ENCODE measurements at regions not wholly inside any gene's neighbourhood (a gene's known extent, or its start where the extent isn't known, plus 50 kb on each side); places are given as distances from the start of the nearest gene placed in this dataset.

DNA sequence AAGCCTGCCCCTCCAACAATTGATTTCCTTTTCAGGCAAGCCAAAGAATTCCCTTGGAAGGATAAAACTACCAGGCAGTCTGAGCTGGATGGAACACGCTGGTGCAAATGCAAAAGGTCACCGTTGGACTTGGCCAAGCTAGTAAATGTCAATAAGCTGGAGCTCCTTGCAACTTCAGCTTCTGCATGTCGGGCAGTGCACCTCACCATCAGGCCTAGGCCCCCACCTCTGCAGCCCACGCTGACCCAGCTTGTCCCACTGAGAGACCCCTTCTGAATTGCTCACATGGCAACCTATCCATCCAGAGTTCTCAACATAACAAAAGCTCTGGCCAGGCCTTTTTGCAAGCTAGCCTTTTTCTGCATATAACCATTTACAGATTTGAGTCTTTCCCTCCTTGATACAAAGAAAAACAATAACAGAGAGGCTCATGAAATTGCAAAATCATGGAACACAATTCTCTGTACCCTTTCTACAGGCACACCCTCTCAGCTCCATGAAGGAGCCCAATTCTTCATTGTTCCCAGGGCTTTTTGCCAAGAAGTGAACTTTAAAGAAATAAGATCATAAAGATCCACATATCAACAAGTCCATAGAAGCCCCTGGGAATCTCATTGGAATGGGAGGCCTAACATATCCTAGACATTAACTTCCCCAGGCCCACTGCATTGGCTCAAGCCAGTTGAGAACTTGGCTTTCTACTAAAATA is 123.9 kb upstream of the SLIT3 start:
- TF ChIP-seq, protein P1, sequence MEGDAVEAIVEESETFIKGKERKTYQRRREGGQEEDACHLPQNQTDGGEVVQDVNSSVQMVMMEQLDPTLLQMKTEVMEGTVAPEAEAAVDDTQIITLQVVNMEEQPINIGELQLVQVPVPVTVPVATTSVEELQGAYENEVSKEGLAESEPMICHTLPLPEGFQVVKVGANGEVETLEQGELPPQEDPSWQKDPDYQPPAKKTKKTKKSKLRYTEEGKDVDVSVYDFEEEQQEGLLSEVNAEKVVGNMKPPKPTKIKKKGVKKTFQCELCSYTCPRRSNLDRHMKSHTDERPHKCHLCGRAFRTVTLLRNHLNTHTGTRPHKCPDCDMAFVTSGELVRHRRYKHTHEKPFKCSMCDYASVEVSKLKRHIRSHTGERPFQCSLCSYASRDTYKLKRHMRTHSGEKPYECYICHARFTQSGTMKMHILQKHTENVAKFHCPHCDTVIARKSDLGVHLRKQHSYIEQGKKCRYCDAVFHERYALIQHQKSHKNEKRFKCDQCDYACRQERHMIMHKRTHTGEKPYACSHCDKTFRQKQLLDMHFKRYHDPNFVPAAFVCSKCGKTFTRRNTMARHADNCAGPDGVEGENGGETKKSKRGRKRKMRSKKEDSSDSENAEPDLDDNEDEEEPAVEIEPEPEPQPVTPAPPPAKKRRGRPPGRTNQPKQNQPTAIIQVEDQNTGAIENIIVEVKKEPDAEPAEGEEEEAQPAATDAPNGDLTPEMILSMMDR (IDR thresholded peaks at IDR 0.05), result no peak
- ATAC-seq (ENCODE audit: low FRiP score) (no peak), DNase-seq (ENCODE audit: low spot score) (no peak)

DNA sequence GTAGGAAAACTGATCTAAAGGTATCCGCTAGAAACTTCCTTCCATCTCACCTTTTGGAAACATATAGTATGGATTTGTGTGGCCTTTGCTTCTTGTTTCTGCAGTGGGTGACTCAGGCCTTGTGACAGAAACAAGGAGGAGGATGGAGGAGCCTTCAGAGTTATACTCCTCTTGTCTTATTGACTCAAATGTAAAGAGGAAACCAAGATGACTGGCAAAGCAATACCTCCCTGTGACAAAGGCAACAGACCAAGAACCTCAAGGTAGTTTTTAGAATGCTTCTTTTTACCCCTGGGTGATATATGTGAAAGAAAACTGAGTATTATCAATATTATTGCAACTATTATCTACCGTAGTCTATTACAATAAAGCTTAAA is 123.3 kb upstream of the SLIT3 start:
- DNase-seq (ENCODE audit: low spot score) (no peak), ATAC-seq (ENCODE audit: low FRiP score) (no peak)
- TF ChIP-seq, protein P1 (IDR thresholded peaks at IDR 0.05), result no peak

DNA sequence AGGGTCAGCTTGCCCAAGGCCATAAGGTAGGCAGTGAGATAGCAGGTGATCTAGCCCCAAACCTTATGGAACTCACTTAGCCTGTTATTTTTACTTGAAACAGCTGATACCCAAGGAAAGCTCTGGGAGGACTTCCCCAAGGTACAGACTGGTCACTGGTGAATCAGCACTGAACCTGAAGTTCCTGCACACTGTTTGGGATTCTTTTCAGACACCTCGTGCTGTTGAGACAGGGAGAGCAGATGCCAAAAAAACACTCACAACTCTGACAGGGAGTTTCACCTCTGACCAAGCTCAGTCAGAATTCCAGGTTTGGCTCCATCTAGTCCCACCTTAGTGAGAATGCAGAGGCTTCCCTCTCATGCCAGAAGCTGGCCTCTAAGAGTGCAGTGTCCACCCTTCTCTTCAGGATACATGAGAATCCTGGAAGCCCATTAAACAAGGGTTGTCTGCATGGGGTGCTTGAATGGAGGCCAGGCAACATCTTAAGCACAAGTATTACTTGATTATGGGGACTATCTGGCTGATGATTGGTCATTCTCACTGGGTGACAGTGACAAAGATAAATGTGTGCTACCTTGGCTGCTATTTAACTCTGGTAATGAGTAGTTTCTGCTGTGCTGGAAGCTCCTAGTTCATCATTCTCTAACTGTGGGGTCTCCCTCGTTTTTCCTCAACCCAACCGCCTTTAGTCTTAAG is 122.8 kb upstream of the SLIT3 start:
- DNase-seq (ENCODE audit: low spot score), result no peak
- ATAC-seq (ENCODE audit: low FRiP score), result no peak
- TF ChIP-seq, protein P1 (IDR thresholded peaks at IDR 0.05), result no peak

DNA sequence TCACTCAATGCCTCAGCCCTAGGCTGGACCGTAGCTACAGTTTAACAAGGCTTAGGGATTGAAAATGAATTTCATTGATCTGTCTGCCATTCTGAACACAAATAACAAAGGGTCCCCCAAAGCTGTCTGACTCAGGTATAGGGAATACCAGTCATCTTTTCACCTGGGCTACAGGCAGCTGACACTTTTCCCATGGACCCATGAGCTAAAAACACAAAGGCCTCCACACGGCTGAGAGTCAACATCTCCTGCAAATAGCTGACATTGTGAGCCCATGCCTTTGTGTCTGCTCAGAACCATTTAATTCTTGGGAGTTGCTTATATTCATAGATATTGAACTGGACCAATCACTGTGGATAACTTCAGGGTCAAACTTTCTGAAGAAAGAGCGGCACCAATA is 121.1 kb upstream of the SLIT3 start:
- TF ChIP-seq, protein P1 (IDR thresholded peaks at IDR 0.05), result no peak
- no peak for ATAC-seq (ENCODE audit: low FRiP score)
- no peak for DNase-seq (ENCODE audit: low spot score)

DNA sequence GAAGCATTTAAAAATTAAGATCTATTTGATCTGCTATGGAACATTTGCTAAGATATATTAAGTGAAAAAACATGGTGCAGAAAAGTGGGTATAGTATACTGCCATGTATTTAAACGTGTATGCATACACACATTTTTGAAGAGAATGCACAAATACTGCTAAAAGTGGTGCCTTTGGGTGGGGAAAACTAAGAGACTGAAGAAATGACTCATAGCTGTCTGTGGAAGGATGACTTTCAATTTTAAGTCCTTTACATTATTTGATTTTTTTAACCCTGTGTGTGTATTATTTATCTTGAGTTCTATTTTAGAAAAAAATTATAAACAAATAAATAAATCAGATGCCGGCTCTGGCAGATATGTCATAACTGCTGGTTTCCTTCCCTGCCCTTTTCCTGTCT is 120.7 kb upstream of the SLIT3 start:
- TF ChIP-seq, protein P1 (IDR thresholded peaks at IDR 0.05), result no peak
- DNase-seq (ENCODE audit: low spot score) (no peak), ATAC-seq (ENCODE audit: low FRiP score) (no peak)

DNA sequence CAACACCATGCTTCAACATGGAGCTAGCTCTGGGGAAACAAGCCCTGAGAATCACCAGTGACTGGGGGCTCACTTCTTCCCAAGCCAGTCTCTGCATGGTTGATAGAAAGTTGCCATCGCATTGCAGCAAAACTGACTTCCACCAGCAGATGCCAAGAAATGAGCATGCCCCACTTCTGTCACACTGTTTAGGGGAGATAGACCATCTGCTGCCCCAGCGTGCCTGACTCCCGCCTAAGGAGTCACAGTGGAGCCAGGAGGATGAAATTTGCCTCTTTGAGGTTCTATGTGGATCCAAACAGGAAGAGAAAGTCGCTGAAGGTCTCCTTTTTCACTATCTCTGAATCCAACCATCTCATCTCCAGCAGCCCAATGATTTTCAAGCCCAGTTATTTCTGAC is 116.7 kb upstream of the SLIT3 start:
- ATAC-seq (ENCODE audit: low FRiP score), result no peak
- TF ChIP-seq, protein P1 (IDR thresholded peaks at IDR 0.05), result no peak
- DNase-seq (ENCODE audit: low spot score), result no peak

Data from omental fat pad (tissue), 3 donors.